Muscle of back (tissue), 3 donors: ENCODE measurements at regions not wholly inside any gene's neighbourhood (a gene's known extent, or its start where the extent isn't known, plus 50 kb on each side); places are given as distances from the start of the nearest gene placed in this dataset.
A peak's percentile ranks its signal among the peaks of the same experiment; 100 is the strongest.

Experiments
- DNase-seq, 3 donors: peaks; one replicate each; pipeline versions ENCODE4 v3.0.0 to v3.0.0-alpha.2; 2013

GRCh38 chr6:43922426-43923375 is 152.7 kb downstream of the VEGFA start:
- no peak for DNase-seq

- no peak for DNase-seq
Measured at GRCh38 chr6:43921548-43922425, 151.8 kb downstream of the VEGFA start.

- DNase-seq = no peak
Measured at GRCh38 chr6:43921039-43921438, 151.0 kb downstream of the VEGFA start.

- no peak for DNase-seq
Measured at GRCh38 chr6:43919774-43920173, 149.8 kb downstream of the VEGFA start.

- DNase-seq = no peak
Measured at GRCh38 chr6:43917878-43918382, 147.9 kb downstream of the VEGFA start.

DNA sequence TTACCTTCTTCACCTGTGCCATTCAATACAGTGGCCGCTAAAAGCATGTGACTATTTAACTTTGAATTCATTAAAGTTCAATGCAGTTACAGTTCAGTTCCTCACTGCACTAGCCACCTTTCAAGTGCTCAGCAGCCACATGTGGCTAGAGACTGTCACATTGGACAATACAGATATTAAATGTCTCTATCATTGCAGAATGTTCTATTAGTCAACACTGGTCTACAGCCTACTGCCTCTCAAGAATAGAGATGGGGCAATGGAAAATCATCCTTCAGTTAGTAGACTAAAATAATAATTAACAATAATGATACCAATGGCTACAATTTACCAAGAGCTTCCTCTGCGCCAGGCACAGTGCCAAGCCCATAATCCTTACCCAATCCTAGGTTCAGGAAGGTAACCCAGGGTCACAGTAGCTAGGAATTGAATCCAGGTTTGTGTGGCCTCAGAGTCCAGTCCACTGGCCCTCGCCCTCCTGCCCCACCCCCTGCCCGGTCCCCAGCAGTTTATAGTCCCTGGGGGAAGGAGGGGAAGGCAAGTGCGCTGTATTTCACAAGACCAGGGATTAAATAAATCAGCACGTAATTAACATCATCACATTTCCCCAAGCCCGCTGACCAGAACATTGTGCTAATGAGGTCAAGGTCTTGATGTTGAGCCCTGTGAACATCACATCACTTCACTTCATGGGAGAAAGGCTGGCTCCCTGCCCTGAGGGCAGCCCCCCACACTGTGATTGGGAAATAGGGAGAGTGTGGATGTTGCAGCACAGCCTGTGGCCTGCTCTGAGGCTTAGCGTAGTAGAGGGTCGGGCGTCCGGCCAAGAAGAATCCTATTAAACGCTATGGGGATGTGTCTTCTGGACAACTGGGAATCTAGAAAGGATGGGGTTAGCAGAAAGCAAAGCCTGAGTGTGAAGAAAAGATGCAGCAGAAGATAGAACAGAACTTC is 147.2 kb downstream of the VEGFA start:
- DNase-seq = peak in 1 of 3 donors; percentile 62

GRCh38 chr6:43915986-43916923 is 146.2 kb downstream of the VEGFA start:
- no peak for DNase-seq

- DNase-seq = no peak
Measured at GRCh38 chr6:43915208-43915869, 145.3 kb downstream of the VEGFA start.

DNA sequence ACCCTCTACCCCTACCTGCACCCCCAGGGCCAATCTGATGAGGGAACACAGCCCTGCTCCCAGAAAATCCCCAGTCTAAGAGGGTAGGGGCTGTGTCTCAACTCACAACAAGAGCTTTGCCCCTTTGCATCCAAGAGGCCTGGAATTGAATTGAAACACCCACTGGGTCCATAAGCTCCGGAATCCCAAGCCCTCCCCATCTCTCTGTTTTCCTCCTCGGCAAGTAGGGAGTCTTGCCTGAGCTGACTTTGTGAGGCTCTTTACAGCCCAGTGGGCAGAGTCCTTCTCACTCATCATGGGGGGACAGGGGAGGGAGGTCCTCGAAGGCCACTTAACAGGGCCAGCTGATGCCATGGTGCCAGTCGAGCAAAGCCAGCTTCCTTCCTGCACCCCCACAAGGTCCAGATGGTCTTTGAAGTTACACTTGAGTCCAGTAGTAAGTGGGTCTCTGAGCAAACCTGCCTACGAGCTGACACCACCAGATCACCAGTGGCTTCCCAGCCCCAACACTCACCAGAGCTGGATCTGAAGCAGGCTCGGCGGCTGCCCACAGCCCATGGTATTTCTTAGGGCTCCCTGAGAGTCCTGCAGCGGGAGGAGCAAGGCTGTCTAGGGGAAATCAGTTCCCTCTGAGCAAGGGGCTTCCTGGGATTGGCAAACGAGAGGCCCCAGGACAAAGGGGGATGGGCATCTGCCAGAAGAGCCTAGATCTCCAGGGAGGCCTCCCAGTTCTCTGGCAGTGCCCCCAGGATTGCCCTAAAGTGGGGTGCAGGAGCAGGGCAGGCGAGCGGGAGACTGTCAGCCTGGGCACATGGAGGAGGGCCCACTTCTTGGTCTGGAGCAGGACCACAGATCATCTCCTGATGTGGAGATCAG is 144.5 kb downstream of the VEGFA start:
- no peak for DNase-seq

- no peak for DNase-seq
Measured at GRCh38 chr6:43913375-43914271, 143.6 kb downstream of the VEGFA start.

- no peak for DNase-seq
Measured at GRCh38 chr6:43912598-43913371, 142.8 kb downstream of the VEGFA start.

DNA sequence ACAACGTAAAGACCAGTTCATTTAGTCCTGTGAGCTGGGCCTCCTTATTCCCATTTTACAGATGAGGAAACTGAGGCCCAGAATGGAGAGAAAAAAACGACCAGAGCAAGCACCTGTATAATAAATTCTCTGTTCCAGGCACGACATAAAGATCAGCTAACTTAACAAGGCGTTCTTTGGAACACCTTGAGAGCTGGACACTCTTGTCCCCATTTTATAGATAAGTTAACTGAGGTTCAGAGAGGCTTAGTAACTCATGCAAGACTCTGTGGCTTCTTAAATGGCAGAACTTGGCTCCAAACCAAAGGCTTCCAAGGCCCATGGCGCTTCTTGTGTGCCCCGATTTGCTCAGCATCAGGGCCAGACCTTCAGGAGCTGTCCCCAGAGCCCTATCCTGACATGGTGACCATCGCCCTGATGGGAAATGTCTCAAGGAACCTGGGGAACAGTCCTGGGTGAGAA is 142.1 kb downstream of the VEGFA start:
- no peak for DNase-seq

- no peak for DNase-seq
Measured at GRCh38 chr6:43911354-43912115, 141.5 kb downstream of the VEGFA start.

DNA sequence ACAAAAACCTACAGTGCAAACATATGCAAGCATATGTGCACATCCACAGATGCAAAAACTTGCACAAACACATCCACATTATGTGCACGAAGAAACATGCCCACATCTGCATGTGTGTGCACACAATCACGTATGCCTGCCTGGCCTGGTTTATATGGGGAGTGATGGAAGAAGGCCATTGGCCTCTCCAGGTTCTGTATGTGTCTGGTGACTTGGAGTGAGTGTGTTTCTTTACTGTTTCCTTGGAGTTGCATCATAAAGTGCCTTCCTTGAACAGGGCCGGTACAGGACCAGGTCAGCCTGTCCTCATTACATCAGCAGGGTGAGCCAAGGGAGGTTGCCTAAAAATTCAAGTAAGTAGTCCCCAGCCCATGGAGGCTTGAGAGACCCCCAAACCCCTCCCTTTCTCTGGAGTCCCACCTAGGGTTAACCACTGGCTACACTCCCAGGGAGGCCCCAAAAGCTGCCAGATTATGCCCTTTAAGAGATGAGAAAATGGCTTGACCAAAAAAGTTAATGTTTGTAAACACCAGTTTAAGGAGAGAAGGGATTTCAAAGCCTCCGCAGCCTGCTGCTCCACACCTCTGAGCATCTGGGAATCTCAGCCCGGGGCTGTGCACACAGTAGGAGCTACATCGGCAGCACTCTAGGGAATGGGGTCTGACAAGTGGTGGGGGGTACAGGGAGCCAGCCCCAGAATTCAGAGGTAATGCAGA is 140.8 kb downstream of the VEGFA start:
- peak in 1 of 3 donors; percentile 72 for DNase-seq

DNA sequence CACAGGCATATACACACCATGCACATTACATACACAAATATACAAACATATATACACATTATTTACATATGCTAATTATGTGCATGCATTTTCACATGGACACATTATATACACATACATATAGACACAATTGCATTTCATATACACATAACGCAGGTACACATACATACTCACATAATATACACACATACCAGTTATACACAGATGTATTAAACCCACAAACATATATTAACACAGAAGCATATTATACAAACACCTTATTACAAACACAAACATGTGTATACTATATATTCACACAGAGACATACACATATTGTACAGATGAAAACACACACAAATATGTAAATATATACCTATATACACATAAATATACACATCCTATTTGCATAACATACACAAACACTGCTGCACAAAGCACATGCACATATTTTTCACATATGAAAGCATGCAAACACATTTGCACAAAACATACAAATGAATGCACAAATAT is 140.2 kb downstream of the VEGFA start:
- DNase-seq = no peak
